Transverse colon (tissue), 4 donors: ENCODE measurements at regions not wholly inside any gene's neighbourhood (a gene's known extent, or its start where the extent isn't known, plus 50 kb on each side); places are given as distances from the start of the nearest gene placed in this dataset.

Experiments used
- CTCF ChIP-seq, 5 experiments: fragments of 200-600 bp in 3 of 5; fragments of 450-650 bp in 2 of 5; sonication (generic) in 3 of 5; IDR thresholded peaks; 1 replicate in 2 of 5; 2 replicates in 3 of 5; pipeline ENCODE4 v1.5.1; 2016 to 2017; ENCODE audit warnings: antibody characterized with exemption in 5 of 5, inconsistent platforms in 3 of 5, mild to moderate bottlenecking in 2 of 5, moderate library complexity in 1 of 5
- POLR2AphosphoS5 ChIP-seq, 3 donors: sonication (generic); formaldehyde crosslinking; IDR thresholded peaks; one replicate each; pipeline ENCODE4 v1.6.1; 2016; ENCODE audit warnings: antibody characterized with exemption in 3 of 3

GRCh38 chr12:132413931-132414588 is 75.9 kb upstream of the FBRSL1 start:
- peak in 3 of 5 experiments; percentile 20 to 33 (median 31) for TF ChIP-seq CTCF (IDR thresholded peaks at IDR 0.05)
- TF ChIP-seq POLR2AphosphoS5 (IDR thresholded peaks at IDR 0.05), result no peak
